Left lobe of liver (tissue), 2 donors: ENCODE measurements at regions not wholly inside any gene's neighbourhood (a gene's known extent, or its start where the extent isn't known, plus 50 kb on each side); places are given as distances from the start of the nearest gene placed in this dataset.

ENCODE experiments used
- ATAC-seq: fragments of 200-7000 bp; cut with Tn5 transposase; one replicate; pipeline ENCODE4 v1.9.1; 2020; ENCODE audit warnings: mild to moderate bottlenecking, moderate library complexity
- DNase-seq: peaks from one replicate; pipeline ENCODE4 v3.0.0-alpha.2; 2020; ENCODE audit warnings: low spot score
- donor health status: DM: no; HTN: no; CAD: no; lungs with moderate emphysema.
- donor health status: DM: no; HTN: yes; CAD: no.

GRCh38 chr4:98210281-98210680, 50.9 kb upstream of the RAP1GDS1 start:
- DNase-seq (no peak), ATAC-seq (peak; percentile 80)

- ATAC-seq (peak; percentile 81), DNase-seq (no peak)
Measured at GRCh38 chr4:98209111-98209510, 52.1 kb upstream of the RAP1GDS1 start.

GRCh38 chr4:98204236-98204553, 57.0 kb upstream of the RAP1GDS1 start:
- ATAC-seq (no peak), DNase-seq (no peak)

GRCh38 chr4:98203332-98204235, 57.6 kb upstream of the RAP1GDS1 start:
- ATAC-seq (no peak), DNase-seq (no peak)

GRCh38 chr4:98202907-98203306, 58.3 kb upstream of the RAP1GDS1 start:
- DNase-seq (no peak), ATAC-seq (no peak)

- no peak for ATAC-seq
- no peak for DNase-seq
Measured at GRCh38 chr4:98199247-98199646, 56.0 kb upstream of the STPG2 start.

- DNase-seq (no peak), ATAC-seq (no peak)
Measured at GRCh38 chr4:98195005-98195404, 51.7 kb upstream of the STPG2 start.

GRCh38 chr4:98193459-98194105, 50.3 kb upstream of the STPG2 start:
- DNase-seq: no peak
- no peak for ATAC-seq
